OCI-LY7 (cell line): ENCODE measurements at regions not wholly inside any gene's neighbourhood (a gene's known extent, or its start where the extent isn't known, plus 50 kb on each side); places are given as distances from the start of the nearest gene placed in this dataset.

Source experiments
- BruUV-seq: library from RNA; stranded (reverse); fragments of 400-500 nt; replicated peaks from 2 replicates; lab custom pipeline; 2021; lab: Mats Ljungman, UMichigan
- CTCF ChIA-PET: fragments of 300-600 bp; sonication (Branson Sonifier 250); formaldehyde crosslinking; loops from one replicate; lab custom pipeline; 2022; ENCODE audit warnings: antibody characterized with exemption; ENCODE audit not compliant: unreplicated experiment; lab: Charles Lee
- POLR2A ChIA-PET: fragments of 300-600 bp; sonication (Branson Sonifier 250); formaldehyde crosslinking; loops from one replicate; lab custom pipeline; 2022; ENCODE audit warnings: antibody characterized with exemption; lab: Charles Lee
- DNase-seq: peaks from one replicate; pipeline ENCODE4 v3.0.0-alpha.2; 2015; ENCODE audit warnings: low spot score
- H2AFZ ChIP-seq: fragments of 200-600 bp; sonication (generic), shearing (Covaris generic); 2 replicates; pipeline ENCODE4 v1.6.1; 2014; ENCODE audit warnings: mild to moderate bottlenecking, antibody characterized with exemption, low read length, moderate library complexity
- H3K27ac ChIP-seq: fragments of 200-600 bp; sonication (generic); 2 replicates; pipeline ENCODE4 v1.5.1; 2014; ENCODE audit warnings: mixed run types, low read depth, mild to moderate bottlenecking, moderate library complexity, low read length, inconsistent platforms; ENCODE audit not compliant: poor library complexity, severe bottlenecking
- H3K36me3 ChIP-seq: fragments of 200-600 bp; sonication (generic); 2 replicates; pipeline ENCODE4 v1.6.1; 2014; ENCODE audit warnings: mild to moderate bottlenecking, antibody characterized with exemption, low read length, moderate library complexity, mixed read lengths; ENCODE audit not compliant: insufficient read depth
- H3K4me1 ChIP-seq: fragments of 200-600 bp; sonication (generic); 2 replicates; pipeline ENCODE4 v1.5.1; 2014; ENCODE audit warnings: mild to moderate bottlenecking, low read length; ENCODE audit not compliant: insufficient read depth, poor library complexity, severe bottlenecking
- H3K4me2 ChIP-seq: fragments of 200-600 bp; sonication (generic); 2 replicates; pipeline ENCODE4 v1.6.1; 2014; ENCODE audit warnings: mild to moderate bottlenecking, low read length
- H3K4me3 ChIP-seq: fragments of 200-600 bp; sonication (generic); 2 replicates; pipeline ENCODE4 v1.5.1; 2014; ENCODE audit warnings: mild to moderate bottlenecking, low read depth, low read length; ENCODE audit not compliant: poor library complexity, severe bottlenecking
- H3K79me2 ChIP-seq: fragments of 200-600 bp; sonication (generic); 2 replicates; pipeline ENCODE4 v1.6.1; 2016; ENCODE audit warnings: low read depth, mild to moderate bottlenecking, low read length, moderate library complexity, mixed read lengths; ENCODE audit not compliant: insufficient read depth
- H3K9me2 ChIP-seq: fragments of 200-600 bp; sonication (generic); 2 replicates; pipeline ENCODE4 v1.6.1; 2016; ENCODE audit warnings: mild to moderate bottlenecking, low read length, mixed read lengths; ENCODE audit not compliant: insufficient read depth
- H3K9me3 ChIP-seq: fragments of 200-600 bp; sonication (generic); 2 replicates; pipeline ENCODE4 v1.6.1; 2014; ENCODE audit warnings: mild to moderate bottlenecking, mixed run types, low read length, mixed read lengths
- H4K20me1 ChIP-seq: fragments of 200-600 bp; sonication (generic); 2 replicates; pipeline ENCODE4 v1.6.1; 2014; ENCODE audit warnings: mild to moderate bottlenecking, antibody characterized with exemption, low read length, moderate library complexity, mixed read lengths; ENCODE audit not compliant: insufficient read depth
- CTCF ChIP-seq: fragments of 200-600 bp; sonication (generic); conservative IDR thresholded peaks from 2 replicates; pipeline ENCODE4 v1.5.1; 2014; ENCODE audit warnings: mild to moderate bottlenecking, antibody characterized with exemption, low read length, moderate library complexity, mixed read lengths
- EZH2phosphoT487 ChIP-seq: fragments of 200-600 bp; sonication (generic); IDR thresholded peaks from 2 replicates; pipeline ENCODE4 v1.6.1; 2018; ENCODE audit warnings: low read depth, borderline replicate concordance, mild to moderate bottlenecking, mixed run types, antibody characterized with exemption, low read length, moderate library complexity, mixed read lengths
- intact Hi-C: fragments of 100-400 bp; cut with micrococcal nuclease; formaldehyde crosslinking; loops from one replicate; pipeline ENCODE4 v1.10.0; 2022; ENCODE audit not compliant: unreplicated experiment

DNA sequence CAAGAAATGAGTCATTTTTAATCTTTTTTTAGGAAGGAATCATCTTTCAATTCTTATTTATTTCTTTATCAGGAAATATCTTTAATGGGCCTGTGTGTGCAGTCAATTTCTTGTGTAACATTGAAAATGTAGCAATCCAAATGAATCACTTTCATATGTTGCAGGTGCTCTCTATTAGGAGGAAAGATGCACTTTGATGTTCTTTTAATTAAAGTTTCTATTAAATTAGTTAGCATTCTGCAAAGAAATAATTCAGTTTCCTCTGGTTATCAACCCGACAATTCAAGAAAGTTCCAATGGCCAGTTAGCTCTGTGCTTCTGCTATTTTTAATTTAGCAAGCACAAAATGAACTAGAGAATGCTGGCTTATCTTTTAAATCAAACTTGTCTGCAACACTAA, 212.0 kb downstream of the PCDH17 start:
- no peaks in the 10 kb centered on the region for H3K4me1 ChIP-seq
- H3K4me3 ChIP-seq: no peak overlapping the region
- H3K36me3 ChIP-seq: no peaks in the 10 kb centered on the region
- H3K79me2 ChIP-seq: no peaks in the 10 kb centered on the region
- no peaks in the 10 kb centered on the region for H4K20me1 ChIP-seq
- H3K4me2 ChIP-seq: no peak overlapping the region
- intact Hi-C loops: no loop called here
- POLR2A ChIA-PET: interaction anchor here (0.6 to 1.4 kb wide), 2 partner anchors 17 to 167 kb away, joined by 3 to 4 read pairs; no protein-coding TSS in a partner anchor
- TF ChIP-seq CTCF (no peak), EZH2phosphoT487 (no peak)
- no TSS peak for BruUV-seq
- no peak overlapping the region for H2AFZ ChIP-seq
- CTCF ChIA-PET: no interaction called here
- H3K27ac ChIP-seq: no peak overlapping the region
- H3K9me2 ChIP-seq: no peaks in the 10 kb centered on the region
- DNase-seq: no peak
- H3K9me3 ChIP-seq: 0 out of 2 replicates have a peak, but pooled peaks cover 7% of the 10 kb centered on the region

- H3K4me3 ChIP-seq: no peak overlapping the region
- ChIA-PET POLR2A (no interaction called here), CTCF (no interaction called here)
- H3K79me2 ChIP-seq: no peaks in the 10 kb centered on the region
- H3K4me2 ChIP-seq: no peak overlapping the region
- no TSS peak for BruUV-seq
- no peak for DNase-seq
- H3K9me3 ChIP-seq: 0 out of 2 replicates have a peak, but pooled peaks cover 7% of the 10 kb centered on the region
- H3K9me2 ChIP-seq: no peaks in the 10 kb centered on the region
- intact Hi-C loops: no loop called here
- no peaks in the 10 kb centered on the region for H4K20me1 ChIP-seq
- TF ChIP-seq CTCF: no peak
- no peak for TF ChIP-seq EZH2phosphoT487
- no peak overlapping the region for H2AFZ ChIP-seq
- H3K36me3 ChIP-seq: no peaks in the 10 kb centered on the region
- H3K27ac ChIP-seq: no peak overlapping the region
- no peaks in the 10 kb centered on the region for H3K4me1 ChIP-seq
These were observed 215.1 kb downstream of the PCDH17 start for GRCh38 chr13:57846600-57847173.

- Histone ChIP-seq H3K9me2 (no peaks in the 10 kb centered on the region), H3K9me3 (no peaks in the 10 kb centered on the region), H3K27ac (no peak overlapping the region), H3K79me2 (no peaks in the 10 kb centered on the region), H4K20me1 (no peaks in the 10 kb centered on the region), H3K4me1 (no peaks in the 10 kb centered on the region), H2AFZ (no peak overlapping the region), H3K36me3 (no peaks in the 10 kb centered on the region), H3K4me2 (no peak overlapping the region), H3K4me3 (no peak overlapping the region)
- BruUV-seq: no TSS peak
- ChIA-PET POLR2A (no interaction called here), CTCF (no interaction called here)
- TF ChIP-seq CTCF (no peak), EZH2phosphoT487 (no peak)
- DNase-seq: no peak
- intact Hi-C loops: no loop called here
These were observed 226.4 kb downstream of the PCDH17 start for GRCh38 chr13:57857945-57858344.
